HL-60 (cell line): ENCODE measurements at regions not wholly inside any gene's neighbourhood (a gene's known extent, or its start where the extent isn't known, plus 50 kb on each side); places are given as distances from the start of the nearest gene placed in this dataset.

ENCODE experiments used
- CTCF ChIP-seq: IDR thresholded peaks from one replicate; pipeline ENCODE4 v1.5.1; 2011; ENCODE audit warnings: low read length, control low read depth, inconsistent platforms; ENCODE audit not compliant: insufficient read depth
- GABPA ChIP-seq: IDR thresholded peaks from 2 replicates; pipeline ENCODE4 v1.6.1; 2012; ENCODE audit warnings: low read depth
- POLR2AphosphoS5 ChIP-seq: IDR thresholded peaks from 2 replicates; pipeline ENCODE4 v1.6.1; 2012; ENCODE audit warnings: low read depth
- REST ChIP-seq: IDR thresholded peaks from 2 replicates; pipeline ENCODE4 v1.6.1; 2012; ENCODE audit warnings: low read depth; ENCODE audit not compliant: insufficient replicate concordance

- TF ChIP-seq CTCF: no peak
- TF ChIP-seq POLR2AphosphoS5: no peak
- no peak for TF ChIP-seq REST
- no peak for TF ChIP-seq GABPA
These were observed 135.0 kb downstream of the B3GNT2 start for GRCh38 chr2:62330959-62331358.
